SK-N-SH treated with all-trans-retinoic acid at 6 μM for 48 hours (cell line): ENCODE measurements at regions not wholly inside any gene's neighbourhood (a gene's known extent, or its start where the extent isn't known, plus 50 kb on each side); places are given as distances from the start of the nearest gene placed in this dataset.

Experiments
- ATAC-seq: fragments of 200-7000 bp; cut with Tn5 transposase; 3 replicates; pipeline ENCODE4 v1.9.1; 2020; ENCODE audit warnings: mild to moderate bottlenecking, moderate library complexity
- ARNTL ChIP-seq: fragments of 450-650 bp; formaldehyde crosslinking; IDR thresholded peaks from 2 replicates; pipeline ENCODE4 v1.5.0; 2020; ENCODE audit warnings: low read depth, mild to moderate bottlenecking, moderate library complexity, borderline replicate concordance
- BACH2 ChIP-seq: fragments of 250-450 bp; sonication (Bioruptor Pico); IDR thresholded peaks from 2 replicates; pipeline ENCODE4 v1.9.0; 2021; ENCODE audit warnings: mild to moderate bottlenecking, borderline replicate concordance
- ESRRG ChIP-seq: fragments of 250-450 bp; sonication (Bioruptor Pico); IDR thresholded peaks from 2 replicates; pipeline ENCODE4 v1.6.1; 2021; ENCODE audit warnings: mild to moderate bottlenecking
- GLIS3 ChIP-seq: fragments of 250-450 bp; sonication (Bioruptor Pico); IDR thresholded peaks from 2 replicates; pipeline ENCODE4 v1.5.0; 2020; ENCODE audit warnings: mild to moderate bottlenecking, moderate library complexity
- ISL1 ChIP-seq: fragments of 250-450 bp; sonication (Bioruptor Pico); IDR thresholded peaks from 2 replicates; pipeline ENCODE4 v2.1.2; 2022; ENCODE audit warnings: mild to moderate bottlenecking, moderate library complexity
- OSR1 ChIP-seq: fragments of 250-450 bp; sonication (Bioruptor Pico); IDR thresholded peaks from 2 replicates; pipeline ENCODE4 v1.8.0; 2022; ENCODE audit warnings: moderate library complexity, mild to moderate bottlenecking, inconsistent platforms
- PPARA ChIP-seq: fragments of 250-450 bp; sonication (Bioruptor Pico); IDR thresholded peaks from 2 replicates; pipeline ENCODE4 v1.5.0; 2020; ENCODE audit warnings: mild to moderate bottlenecking, borderline replicate concordance
- RARB ChIP-seq: fragments of 250-450 bp; sonication (Bioruptor Pico); IDR thresholded peaks from 2 replicates; pipeline ENCODE4 v1.8.0; 2021; ENCODE audit warnings: mild to moderate bottlenecking, moderate library complexity
- TCF4 ChIP-seq: fragments of 250-450 bp; sonication (Bioruptor Pico); IDR thresholded peaks from 2 replicates; pipeline ENCODE4 v1.8.0; 2021; ENCODE audit warnings: mild to moderate bottlenecking, moderate library complexity, borderline replicate concordance
- ZC3H10 ChIP-seq: fragments of 250-450 bp; sonication (Bioruptor Pico); IDR thresholded peaks from 2 replicates; pipeline ENCODE4 v1.5.1; 2021; ENCODE audit warnings: mild to moderate bottlenecking, moderate library complexity
- ZFP3 ChIP-seq: fragments of 250-450 bp; sonication (Bioruptor Pico); IDR thresholded peaks from 2 replicates; pipeline ENCODE4 v1.5.0; 2020; ENCODE audit warnings: mild to moderate bottlenecking, moderate library complexity
- ZFP30 ChIP-seq: fragments of 450-650 bp; formaldehyde crosslinking; IDR thresholded peaks from 2 replicates; pipeline ENCODE4 v1.5.0; 2022; ENCODE audit warnings: mild to moderate bottlenecking, moderate library complexity
- ZNF70 ChIP-seq: fragments of 450-650 bp; formaldehyde crosslinking; IDR thresholded peaks from 2 replicates; pipeline ENCODE4 v1.5.0; 2020; ENCODE audit warnings: mild to moderate bottlenecking, moderate library complexity
- ZNF8 ChIP-seq: fragments of 450-650 bp; formaldehyde crosslinking; IDR thresholded peaks from 2 replicates; pipeline ENCODE4 v1.5.0; 2020; ENCODE audit warnings: mild to moderate bottlenecking, moderate library complexity
- TF ChIP-seq, protein P1 (sequence below): fragments of 250-450 bp; sonication (Bioruptor Pico); IDR thresholded peaks from 2 replicates; pipeline ENCODE4 v1.5.1; 2021; ENCODE audit warnings: mild to moderate bottlenecking, moderate library complexity
- TF ChIP-seq, protein P2 (sequence below): fragments of 250-450 bp; sonication (Bioruptor Pico); IDR thresholded peaks from 2 replicates; pipeline ENCODE4 v1.5.0; 2020; ENCODE audit warnings: mild to moderate bottlenecking, moderate library complexity
- TF ChIP-seq, protein P3 (sequence below): fragments of 250-450 bp; sonication (Bioruptor Pico); IDR thresholded peaks from 2 replicates; pipeline ENCODE4 v1.5.1; 2020; ENCODE audit warnings: low read depth, mild to moderate bottlenecking, moderate library complexity
- TF ChIP-seq, protein P4 (sequence below): fragments of 250-450 bp; sonication (Bioruptor Pico); IDR thresholded peaks from 2 replicates; pipeline ENCODE4 v1.8.0; 2021; ENCODE audit warnings: low read depth, mild to moderate bottlenecking, moderate library complexity, borderline replicate concordance
- TF ChIP-seq, protein P5 (sequence below): fragments of 250-450 bp; sonication (Bioruptor Pico); IDR thresholded peaks from 2 replicates; pipeline ENCODE4 v1.8.0; 2020; ENCODE audit warnings: mild to moderate bottlenecking, moderate library complexity, borderline replicate concordance

DNA sequence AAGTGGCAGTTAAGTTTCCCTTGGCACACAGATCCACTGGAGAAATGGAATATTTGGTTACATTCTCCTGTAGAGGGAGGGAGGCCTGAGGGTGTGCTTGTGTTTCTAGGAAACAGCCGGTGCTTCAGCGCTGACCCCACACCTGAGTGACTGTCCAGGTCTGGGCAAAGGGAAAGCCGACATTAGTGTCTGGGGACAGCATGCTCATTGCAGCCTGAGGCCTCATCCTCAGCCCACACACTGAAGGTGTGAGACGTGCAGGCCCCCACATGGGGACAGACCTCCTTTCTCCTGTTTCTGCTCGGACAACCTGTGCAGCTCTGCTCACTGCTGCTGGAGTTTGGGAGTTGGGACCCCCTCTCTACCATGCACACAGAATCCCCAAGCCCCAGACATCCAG lies 178.3 kb downstream of the ACKR3 start:
- no peak for ATAC-seq
- TF ChIP-seq ZFP3 (CRISPR knock-in tag) (no peak), TCF4 (CRISPR knock-in tag) (no peak), ZC3H10 (CRISPR knock-in tag) (no peak), ZNF70 (CRISPR knock-in tag) (no peak), BACH2 (CRISPR knock-in tag) (no peak), OSR1 (CRISPR knock-in tag) (no peak), ZFP30 (CRISPR knock-in tag) (no peak), ARNTL (CRISPR knock-in tag) (no peak), ZNF8 (CRISPR knock-in tag) (no peak), ISL1 (CRISPR knock-in tag) (no peak), PPARA (CRISPR knock-in tag) (no peak), GLIS3 (no peak)
- TF ChIP-seq, protein P1, sequence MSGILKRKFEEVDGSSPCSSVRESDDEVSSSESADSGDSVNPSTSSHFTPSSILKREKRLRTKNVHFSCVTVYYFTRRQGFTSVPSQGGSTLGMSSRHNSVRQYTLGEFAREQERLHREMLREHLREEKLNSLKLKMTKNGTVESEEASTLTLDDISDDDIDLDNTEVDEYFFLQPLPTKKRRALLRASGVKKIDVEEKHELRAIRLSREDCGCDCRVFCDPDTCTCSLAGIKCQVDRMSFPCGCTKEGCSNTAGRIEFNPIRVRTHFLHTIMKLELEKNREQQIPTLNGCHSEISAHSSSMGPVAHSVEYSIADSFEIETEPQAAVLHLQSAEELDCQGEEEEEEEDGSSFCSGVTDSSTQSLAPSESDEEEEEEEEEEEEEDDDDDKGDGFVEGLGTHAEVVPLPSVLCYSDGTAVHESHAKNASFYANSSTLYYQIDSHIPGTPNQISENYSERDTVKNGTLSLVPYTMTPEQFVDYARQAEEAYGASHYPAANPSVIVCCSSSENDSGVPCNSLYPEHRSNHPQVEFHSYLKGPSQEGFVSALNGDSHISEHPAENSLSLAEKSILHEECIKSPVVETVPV (CRISPR knock-in tag), result no peak
- TF ChIP-seq, protein P2, sequence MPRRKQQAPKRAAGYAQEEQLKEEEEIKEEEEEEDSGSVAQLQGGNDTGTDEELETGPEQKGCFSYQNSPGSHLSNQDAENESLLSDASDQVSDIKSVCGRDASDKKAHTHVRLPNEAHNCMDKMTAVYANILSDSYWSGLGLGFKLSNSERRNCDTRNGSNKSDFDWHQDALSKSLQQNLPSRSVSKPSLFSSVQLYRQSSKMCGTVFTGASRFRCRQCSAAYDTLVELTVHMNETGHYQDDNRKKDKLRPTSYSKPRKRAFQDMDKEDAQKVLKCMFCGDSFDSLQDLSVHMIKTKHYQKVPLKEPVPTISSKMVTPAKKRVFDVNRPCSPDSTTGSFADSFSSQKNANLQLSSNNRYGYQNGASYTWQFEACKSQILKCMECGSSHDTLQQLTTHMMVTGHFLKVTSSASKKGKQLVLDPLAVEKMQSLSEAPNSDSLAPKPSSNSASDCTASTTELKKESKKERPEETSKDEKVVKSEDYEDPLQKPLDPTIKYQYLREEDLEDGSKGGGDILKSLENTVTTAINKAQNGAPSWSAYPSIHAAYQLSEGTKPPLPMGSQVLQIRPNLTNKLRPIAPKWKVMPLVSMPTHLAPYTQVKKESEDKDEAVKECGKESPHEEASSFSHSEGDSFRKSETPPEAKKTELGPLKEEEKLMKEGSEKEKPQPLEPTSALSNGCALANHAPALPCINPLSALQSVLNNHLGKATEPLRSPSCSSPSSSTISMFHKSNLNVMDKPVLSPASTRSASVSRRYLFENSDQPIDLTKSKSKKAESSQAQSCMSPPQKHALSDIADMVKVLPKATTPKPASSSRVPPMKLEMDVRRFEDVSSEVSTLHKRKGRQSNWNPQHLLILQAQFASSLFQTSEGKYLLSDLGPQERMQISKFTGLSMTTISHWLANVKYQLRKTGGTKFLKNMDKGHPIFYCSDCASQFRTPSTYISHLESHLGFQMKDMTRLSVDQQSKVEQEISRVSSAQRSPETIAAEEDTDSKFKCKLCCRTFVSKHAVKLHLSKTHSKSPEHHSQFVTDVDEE (CRISPR knock-in tag), result no peak
- TF ChIP-seq, protein P3, sequence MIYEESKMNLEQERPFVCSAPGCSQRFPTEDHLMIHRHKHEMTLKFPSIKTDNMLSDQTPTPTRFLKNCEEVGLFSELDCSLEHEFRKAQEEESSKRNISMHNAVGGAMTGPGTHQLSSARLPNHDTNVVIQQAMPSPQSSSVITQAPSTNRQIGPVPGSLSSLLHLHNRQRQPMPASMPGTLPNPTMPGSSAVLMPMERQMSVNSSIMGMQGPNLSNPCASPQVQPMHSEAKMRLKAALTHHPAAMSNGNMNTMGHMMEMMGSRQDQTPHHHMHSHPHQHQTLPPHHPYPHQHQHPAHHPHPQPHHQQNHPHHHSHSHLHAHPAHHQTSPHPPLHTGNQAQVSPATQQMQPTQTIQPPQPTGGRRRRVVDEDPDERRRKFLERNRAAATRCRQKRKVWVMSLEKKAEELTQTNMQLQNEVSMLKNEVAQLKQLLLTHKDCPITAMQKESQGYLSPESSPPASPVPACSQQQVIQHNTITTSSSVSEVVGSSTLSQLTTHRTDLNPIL, result no peak
- TF ChIP-seq, protein P4, sequence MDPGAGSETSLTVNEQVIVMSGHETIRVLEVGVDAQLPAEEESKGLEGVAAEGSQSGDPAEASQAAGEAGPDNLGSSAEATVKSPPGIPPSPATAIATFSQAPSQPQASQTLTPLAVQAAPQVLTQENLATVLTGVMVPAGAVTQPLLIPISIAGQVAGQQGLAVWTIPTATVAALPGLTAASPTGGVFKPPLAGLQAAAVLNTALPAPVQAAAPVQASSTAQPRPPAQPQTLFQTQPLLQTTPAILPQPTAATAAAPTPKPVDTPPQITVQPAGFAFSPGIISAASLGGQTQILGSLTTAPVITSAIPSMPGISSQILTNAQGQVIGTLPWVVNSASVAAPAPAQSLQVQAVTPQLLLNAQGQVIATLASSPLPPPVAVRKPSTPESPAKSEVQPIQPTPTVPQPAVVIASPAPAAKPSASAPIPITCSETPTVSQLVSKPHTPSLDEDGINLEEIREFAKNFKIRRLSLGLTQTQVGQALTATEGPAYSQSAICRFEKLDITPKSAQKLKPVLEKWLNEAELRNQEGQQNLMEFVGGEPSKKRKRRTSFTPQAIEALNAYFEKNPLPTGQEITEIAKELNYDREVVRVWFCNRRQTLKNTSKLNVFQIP, result no peak

DNA sequence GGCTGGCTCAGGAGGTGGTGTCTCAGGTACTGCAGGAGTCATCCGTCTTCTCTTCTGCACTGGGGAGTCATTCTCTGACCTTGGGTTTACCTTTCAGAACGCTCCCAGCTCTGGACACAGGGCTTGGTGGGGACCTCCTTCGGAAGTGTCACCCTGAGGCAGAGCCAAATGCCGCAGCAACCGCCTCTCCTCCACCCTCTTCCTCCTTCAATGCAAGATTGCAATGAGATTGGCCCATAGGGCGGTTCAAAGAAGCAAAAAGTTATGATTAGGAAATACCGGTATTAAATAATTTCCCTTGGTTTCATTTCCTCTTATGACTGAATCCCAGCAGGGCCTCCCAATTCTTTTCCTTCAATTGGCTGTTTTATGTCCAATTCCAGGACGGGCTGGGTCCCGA lies 178.8 kb downstream of the ACKR3 start:
- no peak for ATAC-seq
- TF ChIP-seq GLIS3 (no peak), ZFP30 (CRISPR knock-in tag) (no peak), OSR1 (CRISPR knock-in tag) (no peak), ARNTL (CRISPR knock-in tag) (no peak), RARB (CRISPR knock-in tag) (no peak), BACH2 (CRISPR knock-in tag) (no peak), ESRRG (CRISPR knock-in tag) (no peak)
- TF ChIP-seq, protein P1 (CRISPR knock-in tag), result no peak
- TF ChIP-seq, protein P5, sequence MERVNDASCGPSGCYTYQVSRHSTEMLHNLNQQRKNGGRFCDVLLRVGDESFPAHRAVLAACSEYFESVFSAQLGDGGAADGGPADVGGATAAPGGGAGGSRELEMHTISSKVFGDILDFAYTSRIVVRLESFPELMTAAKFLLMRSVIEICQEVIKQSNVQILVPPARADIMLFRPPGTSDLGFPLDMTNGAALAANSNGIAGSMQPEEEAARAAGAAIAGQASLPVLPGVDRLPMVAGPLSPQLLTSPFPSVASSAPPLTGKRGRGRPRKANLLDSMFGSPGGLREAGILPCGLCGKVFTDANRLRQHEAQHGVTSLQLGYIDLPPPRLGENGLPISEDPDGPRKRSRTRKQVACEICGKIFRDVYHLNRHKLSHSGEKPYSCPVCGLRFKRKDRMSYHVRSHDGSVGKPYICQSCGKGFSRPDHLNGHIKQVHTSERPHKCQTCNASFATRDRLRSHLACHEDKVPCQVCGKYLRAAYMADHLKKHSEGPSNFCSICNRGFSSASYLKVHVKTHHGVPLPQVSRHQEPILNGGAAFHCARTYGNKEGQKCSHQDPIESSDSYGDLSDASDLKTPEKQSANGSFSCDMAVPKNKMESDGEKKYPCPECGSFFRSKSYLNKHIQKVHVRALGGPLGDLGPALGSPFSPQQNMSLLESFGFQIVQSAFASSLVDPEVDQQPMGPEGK, result no peak
- TF ChIP-seq, protein P4, result no peak
- TF ChIP-seq, protein P3, result no peak
